Lower leg skin (tissue), 4 donors: ENCODE measurements at regions not wholly inside any gene's neighbourhood (a gene's known extent, or its start where the extent isn't known, plus 50 kb on each side); places are given as distances from the start of the nearest gene placed in this dataset.

Experiments
- DNase-seq, 2 donors: peaks; one replicate each; pipeline ENCODE4 v3.0.0-alpha.2; 2019; ENCODE audit warnings: low spot score in 2 of 2
- H3K4me3 ChIP-seq: fragments of 200-600 bp; sonication (generic); 2 replicates; pipeline ENCODE4 v1.5.1; 2017; ENCODE audit warnings: mild to moderate bottlenecking, low read depth; ENCODE audit not compliant: poor library complexity, severe bottlenecking
- CTCF ChIP-seq, 3 donors: fragments of 450-650 bp; IDR thresholded peaks; one replicate each; pipeline ENCODE4 v1.5.1; 2016; ENCODE audit warnings: antibody characterized with exemption in 3 of 3, mild to moderate bottlenecking in 3 of 3, moderate library complexity in 2 of 3
- POLR2A ChIP-seq, 2 donors: fragments of 450-650 bp; IDR thresholded peaks; one replicate each; pipeline ENCODE4 v1.6.1; 2016 to 2017; ENCODE audit warnings: antibody characterized with exemption in 2 of 2, mild to moderate bottlenecking in 1 of 2, moderate library complexity in 1 of 2
- WGBS, 2 donors: methylation state at CpG; one replicate each; pipeline ENCODE4 v1.1.5; 2018; 5-methylcytosine and 5-hydroxymethylcytosine counted together
- intact Hi-C: fragments of 100-400 bp; cut with DNase I; formaldehyde crosslinking; loops from one replicate; pipeline ENCODE4 v1.15.0; 2023; ENCODE audit warnings: low total_unique reads

DNA sequence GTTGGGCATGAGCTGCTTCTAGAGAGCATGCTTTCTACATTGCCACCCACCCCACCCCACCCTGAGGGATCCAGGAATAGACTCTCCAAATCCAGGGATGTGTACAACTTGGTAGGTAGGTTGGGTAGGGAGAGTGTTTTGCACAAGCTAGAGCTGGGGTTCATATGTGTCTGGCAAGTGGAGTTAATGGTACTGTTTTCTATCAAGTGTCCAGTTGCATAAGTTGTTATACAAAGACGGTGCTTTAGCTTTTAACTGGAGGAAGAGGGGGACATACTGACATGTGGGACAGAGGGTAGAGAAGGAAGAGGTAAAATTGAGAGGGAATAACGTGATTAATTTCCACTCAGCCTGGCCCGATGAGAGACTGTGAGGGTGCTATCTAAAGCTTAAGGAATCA lies 51.0 kb upstream of the TNC start:
- TF ChIP-seq CTCF (IDR thresholded peaks at IDR 0.05) = no peak
- TF ChIP-seq POLR2A (IDR thresholded peaks at IDR 0.05) = no peak
- intact Hi-C loops = no loop called here
- no peak overlapping the region for H3K4me3 ChIP-seq
- DNase-seq = no peak
- WGBS, 2 donors = 91 to 92% methylated on average over 3 of the region's 3 CpGs

DNA sequence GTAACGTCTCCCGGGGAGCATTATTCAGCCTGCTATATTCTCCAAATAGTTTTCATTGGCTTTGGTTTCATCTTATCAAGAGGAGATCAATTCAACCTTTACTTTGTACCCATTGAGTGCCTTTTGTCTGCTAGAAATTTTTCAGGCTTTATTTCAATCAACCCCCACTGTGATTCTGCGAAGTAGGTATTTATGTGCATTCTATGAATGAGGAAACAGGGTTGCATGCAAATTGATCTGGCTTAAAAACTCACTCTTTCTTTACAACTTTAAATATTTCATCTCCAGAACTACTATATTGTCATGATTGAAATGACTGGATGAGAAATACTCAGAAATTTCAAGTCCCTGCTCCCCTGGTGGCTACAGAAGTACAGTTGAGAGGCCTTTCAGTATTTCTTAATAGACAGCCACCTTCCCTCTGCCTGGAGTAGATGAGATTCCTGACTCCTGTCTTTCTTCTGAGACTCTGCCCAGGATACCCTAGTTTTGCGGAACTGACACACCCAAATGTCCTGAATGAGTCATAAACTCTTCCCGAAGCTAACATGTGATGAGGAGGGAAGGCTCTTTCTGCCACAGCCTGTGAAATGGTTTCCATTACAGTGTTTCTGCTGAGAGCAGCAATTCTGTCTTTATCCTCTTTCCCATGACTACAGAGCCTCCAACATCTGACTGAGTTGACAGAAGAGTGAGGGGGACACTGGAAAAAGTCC lies 52.6 kb upstream of the TNC start:
- intact Hi-C loops = no loop called here
- 42 to 47% methylated on average over 5 of the region's 5 CpGs for WGBS, 2 donors
- no peak for TF ChIP-seq CTCF (IDR thresholded peaks at IDR 0.05)
- TF ChIP-seq POLR2A (IDR thresholded peaks at IDR 0.05) = no peak
- peak in 1 of 2 donors; percentile 49 for DNase-seq
- H3K4me3 ChIP-seq = no peak overlapping the region

DNA sequence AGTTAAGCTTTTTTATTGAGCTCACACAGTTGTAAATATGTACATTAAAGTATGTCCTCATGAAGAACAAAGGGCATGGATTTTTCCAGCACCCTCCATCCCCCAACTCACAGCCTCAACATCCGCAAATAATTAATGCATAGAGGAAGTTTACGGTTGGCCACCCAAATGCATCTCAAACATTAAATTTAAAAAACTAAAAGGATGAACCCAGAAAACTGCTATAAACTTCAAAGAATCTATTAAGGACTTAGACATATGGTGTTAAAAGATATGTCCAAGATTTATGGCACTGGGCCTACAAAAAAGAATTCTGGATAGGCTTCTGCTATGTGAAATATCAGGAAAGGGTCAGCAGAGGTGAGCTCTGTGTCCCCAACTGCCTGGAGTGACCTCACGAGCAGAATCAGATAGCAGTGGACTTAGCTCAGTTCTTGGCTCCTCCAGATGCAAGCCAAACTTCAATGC lies 54.0 kb upstream of the TNC start:
- no peak overlapping the region for H3K4me3 ChIP-seq
- no peak for TF ChIP-seq POLR2A (IDR thresholded peaks at IDR 0.05)
- TF ChIP-seq CTCF (IDR thresholded peaks at IDR 0.05) = no peak
- intact Hi-C loops = no loop called here
- DNase-seq = no peak
- 90 to 91% methylated on average over 3 of the region's 3 CpGs for WGBS, 2 donors

DNA sequence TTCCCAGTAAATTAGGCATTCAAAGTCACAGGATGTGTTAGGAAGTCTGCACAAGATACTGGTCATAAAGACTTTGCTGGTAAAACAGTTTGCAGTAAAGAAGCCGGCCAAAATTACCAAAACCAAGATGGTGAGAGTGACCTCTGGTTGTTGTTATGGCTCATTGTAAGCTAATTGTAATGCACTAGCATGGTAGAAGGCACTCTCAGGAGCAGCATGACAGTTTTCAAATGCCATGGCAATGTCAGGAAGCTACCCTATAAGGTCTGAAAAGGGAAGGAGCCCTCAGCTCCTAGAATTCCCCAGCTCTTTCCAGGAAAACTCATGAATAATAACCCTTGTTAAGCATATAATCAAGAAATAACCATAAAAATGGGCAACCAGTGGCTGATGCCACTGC lies 64.3 kb upstream of the TNC start:
- no peak overlapping the region for H3K4me3 ChIP-seq
- no peak for DNase-seq
- intact Hi-C loops = no loop called here
- 91% methylated on average over 1 of the region's 1 CpG for WGBS, 2 donors
- no peak for TF ChIP-seq CTCF (IDR thresholded peaks at IDR 0.05)
- no peak for TF ChIP-seq POLR2A (IDR thresholded peaks at IDR 0.05)

- H3K4me3 ChIP-seq = no peak overlapping the region
- TF ChIP-seq CTCF (IDR thresholded peaks at IDR 0.05) = no peak
- TF ChIP-seq POLR2A (IDR thresholded peaks at IDR 0.05) = no peak
- intact Hi-C loops = no loop called here
- DNase-seq = no peak
Measured at GRCh38 chr9:115183436-115183835, 65.5 kb upstream of the TNC start.

DNA sequence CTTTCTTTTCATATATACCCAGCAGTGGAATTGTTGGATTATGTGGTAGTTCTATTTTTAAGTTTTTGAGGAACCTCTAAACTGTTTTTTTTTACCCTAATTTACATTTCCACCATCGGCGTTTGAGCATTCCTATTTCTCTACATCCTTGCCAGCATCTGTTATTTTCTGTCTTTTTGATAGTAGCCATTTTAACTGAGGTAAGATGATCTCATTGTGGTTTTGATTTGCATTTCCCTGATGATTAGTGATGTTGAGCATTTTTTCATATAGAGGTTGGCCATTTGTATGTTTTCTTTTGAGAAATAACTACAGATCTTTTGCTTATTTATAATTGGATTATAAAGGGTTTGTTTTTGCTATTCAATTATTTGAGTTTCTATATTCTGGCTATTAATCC lies 71.7 kb upstream of the TNC start:
- intact Hi-C loops = no loop called here
- no peak for TF ChIP-seq CTCF (IDR thresholded peaks at IDR 0.05)
- TF ChIP-seq POLR2A (IDR thresholded peaks at IDR 0.05) = no peak
- DNase-seq = no peak
- WGBS, 2 donors = 82 to 89% methylated on average over 2 of the region's 2 CpGs
- H3K4me3 ChIP-seq = no peak overlapping the region
